ENCODE measurements at regions not wholly inside any gene's neighbourhood (a gene's known extent, or its start where the extent isn't known, plus 50 kb on each side); places are given as distances from the start of the nearest gene placed in this dataset.

DNA sequence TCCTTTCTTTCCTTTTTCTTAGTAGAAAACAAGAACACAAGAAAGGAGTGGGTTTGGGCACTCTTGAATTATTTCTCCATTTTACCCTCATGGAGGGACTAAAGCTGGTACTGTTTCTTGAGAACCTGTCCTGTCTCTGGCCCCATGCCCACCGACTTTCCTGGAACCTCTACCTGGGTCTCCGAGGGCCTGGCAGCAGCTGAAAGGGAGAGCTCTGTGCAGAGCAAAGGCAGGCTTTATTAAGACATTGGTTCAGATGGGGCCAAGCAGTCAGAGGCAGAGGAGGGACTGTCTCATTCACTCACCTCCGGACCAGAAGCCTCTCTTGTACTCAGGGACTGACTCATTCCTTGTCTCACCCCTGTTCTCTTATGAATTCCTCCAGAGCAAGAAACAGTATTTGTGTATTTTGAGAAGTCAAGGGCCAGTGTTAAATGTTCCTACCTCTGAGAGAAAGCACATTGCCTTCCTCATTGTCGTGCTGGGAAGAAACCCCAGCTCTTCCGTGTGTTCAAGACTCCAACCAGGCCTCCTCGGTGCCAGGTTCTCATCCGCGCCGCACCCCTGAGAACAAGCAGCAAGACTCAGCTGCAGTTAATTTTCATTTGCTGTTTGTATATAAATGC is 201.9 kb upstream of the NT5C1B start:
- Mint-ChIP-seq H3K27me3 (no peaks in the 10 kb centered on the region), H3K4me1 (peaks cover 0 to 2% (median 0%) of the 10 kb centered on the region in 4 donors), H3K27ac (no peak overlapping the region), H3K4me3 (no peak overlapping the region), H3K36me3 (peaks cover 9 to 16% (median 10%) of the 10 kb centered on the region in 3 donors), H3K9me3 (peaks cover 0 to 2% (median 0%) of the 10 kb centered on the region in 9 donors)
- DNase-seq (no peak), ATAC-seq (no peak)
- POLR2A ChIA-PET = no interaction called here

DNA sequence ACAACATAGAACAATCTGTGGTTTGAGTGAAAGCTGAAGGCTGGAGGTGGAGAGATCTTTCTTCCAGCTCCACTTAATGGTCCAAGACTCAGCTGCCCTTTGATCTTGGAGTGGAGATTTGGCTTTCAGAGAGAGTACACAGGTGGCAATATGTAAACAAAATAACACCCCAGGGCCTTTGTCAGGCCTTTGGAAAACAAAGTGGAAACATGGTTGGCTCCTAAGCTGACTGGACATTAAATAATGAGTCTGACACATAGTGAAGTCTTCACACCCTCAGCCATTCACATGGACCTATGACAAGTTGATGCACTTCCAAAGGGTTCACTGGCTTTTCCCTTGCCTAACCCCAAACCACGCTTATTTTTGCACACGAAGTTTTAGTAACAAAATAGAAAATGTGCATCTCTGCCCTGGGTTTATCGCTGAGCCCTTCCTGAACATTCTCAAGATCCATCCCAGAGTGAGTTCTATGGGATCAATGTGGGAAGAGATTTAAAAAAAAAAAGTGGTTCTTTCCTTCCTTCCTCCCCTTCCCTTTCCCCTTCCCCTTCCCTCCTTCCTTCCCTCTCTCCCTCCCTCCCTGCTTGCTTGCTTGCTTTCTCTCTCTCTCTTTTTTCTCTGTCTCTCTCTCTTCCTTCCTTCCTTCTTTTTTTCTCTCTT is 201.3 kb upstream of the NT5C1B start:
- DNase-seq (no peak), ATAC-seq (no peak)
- H3K27me3 Mint-ChIP-seq = no peaks in the 10 kb centered on the region
- no peak overlapping the region for H3K27ac Mint-ChIP-seq
- peaks cover 0 to 2% (median 0%) of the 10 kb centered on the region in 4 donors for H3K4me1 Mint-ChIP-seq
- peaks cover 15 to 22% (median 16%) of the 10 kb centered on the region in 3 donors for H3K36me3 Mint-ChIP-seq
- H3K4me3 Mint-ChIP-seq = no peak overlapping the region
- H3K9me3 Mint-ChIP-seq = peaks cover 0 to 3% (median 0%) of the 10 kb centered on the region in 9 donors
- POLR2A ChIA-PET = no interaction called here

DNA sequence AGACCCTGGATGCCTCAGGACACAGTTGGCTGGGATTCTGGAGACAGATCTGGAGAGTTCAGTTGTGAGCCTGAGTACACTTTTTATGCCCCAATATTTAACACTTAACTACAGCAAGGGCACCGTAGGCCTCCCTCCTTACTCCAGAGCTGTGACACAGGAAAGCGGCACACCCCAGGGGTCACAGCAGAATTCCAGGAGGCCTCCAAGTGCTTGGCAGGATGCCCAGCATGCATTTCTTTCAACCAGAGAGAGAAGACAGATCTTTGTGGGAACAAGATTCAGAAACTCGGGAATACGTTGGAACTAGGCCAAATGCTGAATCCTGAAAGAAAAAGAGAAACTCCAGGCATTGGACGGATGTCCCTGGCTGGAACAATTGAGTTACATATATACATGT is 199.2 kb upstream of the NT5C1B start:
- no peak for DNase-seq
- no peak overlapping the region for H3K4me3 Mint-ChIP-seq
- POLR2A ChIA-PET = no interaction called here
- H3K9me3 Mint-ChIP-seq = peaks cover 0 to 13% (median 0%) of the 10 kb centered on the region in 9 donors
- no peak overlapping the region for H3K27ac Mint-ChIP-seq
- no peaks in the 10 kb centered on the region for H3K27me3 Mint-ChIP-seq
- H3K36me3 Mint-ChIP-seq = peaks cover 20 to 30% (median 24%) of the 10 kb centered on the region in 3 donors
- ATAC-seq = no peak
- H3K4me1 Mint-ChIP-seq = no peaks in the 10 kb centered on the region

DNA sequence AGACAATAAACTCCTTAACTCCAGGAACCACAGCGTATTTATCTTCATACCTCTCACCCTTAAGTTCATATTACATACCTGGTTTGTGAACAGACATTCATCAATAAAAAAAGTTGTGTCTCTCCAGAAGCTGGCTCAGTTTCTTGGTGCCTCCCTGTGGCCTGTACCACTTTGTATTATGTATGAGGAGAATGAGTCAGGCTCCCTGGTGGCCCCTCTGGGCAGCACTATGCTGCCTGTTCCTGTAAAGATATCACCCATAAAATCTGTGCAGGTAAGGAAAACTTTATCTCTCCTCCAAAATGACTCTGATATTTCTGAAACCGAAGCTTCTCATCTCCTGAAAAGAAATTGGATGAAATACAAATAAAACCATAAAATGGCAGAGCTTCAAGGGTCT is 198.4 kb upstream of the NT5C1B start:
- H3K36me3 Mint-ChIP-seq = peaks cover 22 to 35% (median 25%) of the 10 kb centered on the region in 3 donors
- no peak overlapping the region for H3K27ac Mint-ChIP-seq
- no peaks in the 10 kb centered on the region for H3K27me3 Mint-ChIP-seq
- DNase-seq (no peak), ATAC-seq (no peak)
- no peak overlapping the region for H3K4me3 Mint-ChIP-seq
- POLR2A ChIA-PET = no interaction called here
- peaks cover 0 to 13% (median 1%) of the 10 kb centered on the region in 9 donors for H3K9me3 Mint-ChIP-seq
- no peaks in the 10 kb centered on the region for H3K4me1 Mint-ChIP-seq

DNA sequence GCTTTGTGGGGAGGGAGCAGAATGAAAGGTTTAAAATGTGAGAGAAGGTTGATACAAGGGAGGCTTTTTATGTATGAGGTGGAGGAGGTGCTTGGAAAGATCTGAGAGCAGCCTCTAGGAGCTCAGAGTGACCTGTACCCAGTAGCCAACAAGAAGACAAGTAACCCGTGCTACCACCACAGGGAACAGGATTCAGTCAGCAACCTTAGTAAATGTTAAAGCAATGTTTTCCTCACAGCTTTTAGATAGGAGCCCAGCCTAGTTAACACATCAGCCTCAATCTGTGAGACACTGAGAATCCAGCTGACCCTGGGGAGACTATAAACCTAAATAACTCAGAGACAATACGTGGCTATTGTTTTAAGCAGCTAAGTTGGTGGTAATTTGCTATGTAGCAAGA is 194.9 kb upstream of the NT5C1B start:
- no peak overlapping the region for H3K4me3 Mint-ChIP-seq
- no peak for DNase-seq
- peaks cover 22 to 36% (median 23%) of the 10 kb centered on the region in 3 donors for H3K36me3 Mint-ChIP-seq
- peaks cover 0 to 13% (median 2%) of the 10 kb centered on the region in 9 donors for H3K9me3 Mint-ChIP-seq
- H3K4me1 Mint-ChIP-seq = no peaks in the 10 kb centered on the region
- no peak overlapping the region for H3K27ac Mint-ChIP-seq
- POLR2A ChIA-PET = no interaction called here
- no peak for ATAC-seq
- no peaks in the 10 kb centered on the region for H3K27me3 Mint-ChIP-seq

DNA sequence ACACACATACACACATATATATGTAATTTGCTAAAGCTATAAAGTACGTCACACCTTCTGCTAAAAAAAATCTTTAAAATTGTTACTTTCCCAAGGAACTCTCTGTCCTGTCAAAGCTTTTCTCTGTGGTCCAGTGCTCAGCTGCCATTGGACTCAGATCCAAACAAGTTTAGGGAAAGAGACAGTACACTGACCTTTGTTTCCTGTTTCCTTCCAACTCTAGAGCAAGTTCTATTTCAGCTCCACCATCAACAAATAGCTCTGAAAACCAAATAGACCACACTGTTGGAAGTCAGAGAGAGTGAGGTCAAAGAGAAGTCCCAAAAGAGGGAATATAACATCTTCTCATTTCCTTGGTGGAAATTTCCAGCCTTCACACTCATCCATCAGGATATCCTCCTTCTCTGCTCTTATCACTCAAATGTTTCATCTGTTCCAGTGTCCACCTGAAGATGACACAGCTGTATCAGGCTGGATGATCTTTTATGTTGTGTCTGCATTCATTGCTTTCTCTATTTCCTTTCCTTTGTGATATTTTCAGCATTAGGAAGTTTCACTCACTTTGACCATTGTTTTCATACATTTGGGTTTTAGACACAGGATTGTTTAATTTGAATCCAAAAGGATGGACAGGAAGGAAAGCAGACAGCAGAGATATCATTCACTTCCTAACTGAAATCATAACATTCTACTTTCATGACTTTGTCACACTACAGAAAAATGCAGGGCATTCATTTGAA is 192.3 kb upstream of the NT5C1B start:
- no peak overlapping the region for H3K4me3 Mint-ChIP-seq
- H3K27me3 Mint-ChIP-seq = no peaks in the 10 kb centered on the region
- DNase-seq = no peak
- no peak for ATAC-seq
- H3K4me1 Mint-ChIP-seq = no peaks in the 10 kb centered on the region
- POLR2A ChIA-PET = no interaction called here
- peaks cover 0 to 13% (median 2%) of the 10 kb centered on the region in 9 donors for H3K9me3 Mint-ChIP-seq
- peaks cover 17 to 26% (median 22%) of the 10 kb centered on the region in 3 donors for H3K36me3 Mint-ChIP-seq
- no peak overlapping the region for H3K27ac Mint-ChIP-seq

DNA sequence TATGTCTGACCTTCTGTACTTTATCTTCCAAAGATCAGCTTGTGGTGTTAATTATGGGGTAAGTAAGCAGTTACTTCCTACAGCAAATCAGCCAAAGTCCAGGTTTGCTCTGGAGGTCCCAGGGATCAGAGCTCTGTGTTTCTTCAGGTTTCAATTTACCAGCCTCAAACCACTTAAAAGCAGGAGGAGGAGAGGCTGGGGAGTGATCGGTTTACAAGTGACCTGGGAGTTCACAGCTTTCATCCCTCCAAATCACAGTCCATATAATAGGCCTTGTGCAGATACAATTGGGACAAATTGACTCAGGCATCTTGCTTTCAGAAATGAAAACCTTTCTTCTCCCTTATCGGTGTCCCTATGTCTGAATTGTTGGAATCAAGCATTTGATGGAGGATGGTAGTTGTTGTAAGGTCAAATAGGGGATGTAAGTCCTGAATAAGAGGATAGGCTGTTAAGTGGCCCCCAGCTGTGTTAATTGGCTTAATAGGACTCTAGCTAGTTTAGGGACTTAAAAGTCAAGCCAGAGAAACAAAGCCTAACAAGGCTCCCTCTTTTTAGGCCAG is 188.0 kb upstream of the NT5C1B start:
- DNase-seq = no peak
- H3K27ac Mint-ChIP-seq = no peak overlapping the region
- no peak for ATAC-seq
- no peaks in the 10 kb centered on the region for H3K4me1 Mint-ChIP-seq
- H3K36me3 Mint-ChIP-seq = peaks cover 5 to 16% (median 5%) of the 10 kb centered on the region in 3 donors
- no peaks in the 10 kb centered on the region for H3K27me3 Mint-ChIP-seq
- H3K9me3 Mint-ChIP-seq = peaks cover 0 to 8% (median 0%) of the 10 kb centered on the region in 9 donors
- POLR2A ChIA-PET = no interaction called here
- H3K4me3 Mint-ChIP-seq = no peak overlapping the region

DNA sequence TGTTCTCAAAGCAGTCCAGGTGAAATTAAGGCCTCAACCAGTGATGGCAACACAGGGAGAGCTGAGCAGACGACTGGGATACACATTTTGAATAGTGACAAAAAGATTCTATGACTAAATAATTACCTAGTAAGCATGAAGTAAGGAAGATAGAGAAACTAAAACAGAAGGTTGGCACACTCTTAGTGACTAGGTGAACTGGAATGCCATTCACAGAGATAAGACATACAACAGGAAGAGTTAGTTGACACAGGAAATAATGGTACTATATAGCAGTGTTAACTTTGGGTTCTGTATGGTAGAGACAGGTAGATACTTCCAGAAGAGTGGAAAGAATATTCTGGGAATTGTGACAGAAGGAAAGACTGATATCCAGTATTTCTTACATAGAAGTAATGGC is 181.8 kb upstream of the NT5C1B start:
- Mint-ChIP-seq H3K4me1 (no peaks in the 10 kb centered on the region), H3K9me3 (peaks cover 3 to 29% (median 19%) of the 10 kb centered on the region in 9 donors), H3K27ac (no peak overlapping the region), H3K36me3 (peaks cover 21 to 39% (median 27%) of the 10 kb centered on the region in 3 donors), H3K4me3 (no peak overlapping the region), H3K27me3 (no peaks in the 10 kb centered on the region)
- ATAC-seq (no peak), DNase-seq (no peak)
- POLR2A ChIA-PET = interaction anchor here (0.7 kb wide), 1 partner anchor 45 kb away, joined by 4 read pairs; no protein-coding TSS in a partner anchor

DNA sequence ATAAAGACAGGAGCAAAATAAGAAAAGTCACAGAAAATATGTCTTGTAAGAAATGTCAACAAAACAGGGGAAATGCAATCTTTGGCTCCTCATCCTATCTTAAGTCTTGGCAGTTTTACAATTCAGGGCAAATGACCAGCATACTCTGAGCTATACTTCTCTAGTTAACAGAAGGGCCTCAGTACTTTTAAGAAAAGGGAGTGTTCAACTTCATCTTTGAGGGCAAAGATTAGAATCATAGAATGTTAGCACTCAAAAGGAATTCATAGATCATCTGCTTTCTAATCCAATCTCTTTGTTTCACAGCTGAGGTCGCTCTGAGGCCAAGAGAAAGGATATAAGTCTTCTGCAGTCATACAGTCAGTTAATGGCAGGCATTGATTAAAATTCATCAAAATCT is 174.0 kb upstream of the NT5C1B start:
- Mint-ChIP-seq H3K9me3 (peaks cover 5 to 25% (median 11%) of the 10 kb centered on the region in 9 donors), H3K36me3 (peaks cover 20 to 34% (median 30%) of the 10 kb centered on the region in 3 donors), H3K27ac (peak overlapping the region in 1 of 10 donors; percentile 43), H3K27me3 (no peaks in the 10 kb centered on the region), H3K4me3 (no peak overlapping the region), H3K4me1 (no peaks in the 10 kb centered on the region)
- POLR2A ChIA-PET = no interaction called here
- DNase-seq (no peak), ATAC-seq (no peak)

DNA sequence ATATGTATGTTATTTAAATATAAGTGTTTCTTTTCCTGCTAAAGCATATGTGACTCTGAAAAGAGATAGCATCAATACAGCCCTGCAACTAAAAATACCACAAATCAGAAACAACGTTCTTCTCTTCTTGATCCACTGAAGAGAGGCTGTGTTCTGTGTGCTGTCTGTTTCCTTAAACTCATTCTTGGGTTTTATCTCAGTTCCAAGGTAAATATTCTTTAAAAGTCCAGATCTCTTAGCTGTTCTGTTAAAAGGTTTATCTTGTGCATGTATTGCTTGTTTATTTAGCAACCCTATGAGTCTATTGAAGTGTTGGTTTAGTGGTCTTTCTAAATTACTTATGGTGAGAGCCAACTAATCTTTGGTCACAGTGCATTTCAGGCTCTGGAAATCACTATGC is 173.3 kb upstream of the NT5C1B start:
- ATAC-seq = no peak
- no peak overlapping the region for H3K4me3 Mint-ChIP-seq
- POLR2A ChIA-PET = no interaction called here
- no peaks in the 10 kb centered on the region for H3K27me3 Mint-ChIP-seq
- no peaks in the 10 kb centered on the region for H3K4me1 Mint-ChIP-seq
- peaks cover 24 to 36% (median 28%) of the 10 kb centered on the region in 3 donors for H3K36me3 Mint-ChIP-seq
- DNase-seq = no peak
- H3K9me3 Mint-ChIP-seq = peaks cover 0 to 18% (median 8%) of the 10 kb centered on the region in 9 donors
- no peak overlapping the region for H3K27ac Mint-ChIP-seq

DNA sequence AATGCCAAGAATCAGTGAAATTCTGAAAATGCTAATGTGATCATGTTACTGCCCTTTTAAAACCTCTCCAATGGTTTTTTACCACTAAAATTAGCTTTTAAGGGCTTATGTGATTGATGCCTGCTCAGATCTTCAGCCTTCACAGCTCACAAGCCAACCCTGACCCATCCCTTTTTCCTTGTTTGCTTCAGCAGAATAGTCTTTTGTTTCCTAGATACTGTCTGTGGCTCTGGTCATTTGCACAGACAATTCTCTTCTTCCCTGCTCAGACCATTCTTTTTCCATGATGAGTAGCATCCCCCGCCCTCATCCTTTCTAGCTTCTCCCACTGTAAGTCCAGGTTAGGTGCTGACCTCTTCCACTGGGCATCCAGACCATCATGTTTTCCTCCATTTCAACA is 164.9 kb upstream of the NT5C1B start:
- ATAC-seq = no peak
- DNase-seq = no peak
- POLR2A ChIA-PET = no interaction called here
- Mint-ChIP-seq H3K9me3 (peaks cover 0 to 5% (median 3%) of the 10 kb centered on the region in 9 donors), H3K4me3 (no peak overlapping the region), H3K27ac (no peak overlapping the region), H3K27me3 (no peaks in the 10 kb centered on the region), H3K36me3 (peaks cover 10 to 11% (median 11%) of the 10 kb centered on the region in 3 donors), H3K4me1 (no peaks in the 10 kb centered on the region)

DNA sequence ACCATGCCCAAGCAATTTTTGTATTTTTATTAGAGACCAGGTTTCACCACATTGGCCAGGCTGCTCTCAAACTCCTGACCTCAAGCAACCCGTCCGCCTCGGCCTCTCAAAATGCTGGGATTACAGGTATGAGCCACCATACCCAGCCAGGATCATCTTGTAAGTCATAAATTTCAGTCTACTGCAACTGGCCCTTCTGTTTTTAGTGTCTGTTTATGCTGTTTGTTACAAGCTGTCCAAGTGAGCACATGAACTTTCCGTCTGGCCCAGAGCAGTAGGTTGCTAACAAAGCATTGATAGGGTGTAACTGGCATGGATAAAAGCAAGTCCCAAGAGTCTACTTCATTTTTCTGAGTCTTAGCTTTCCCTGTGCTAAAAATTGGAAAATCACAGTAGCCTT is 164.4 kb upstream of the NT5C1B start:
- no peaks in the 10 kb centered on the region for H3K27me3 Mint-ChIP-seq
- no peak for ATAC-seq
- peaks cover 6 to 10% (median 8%) of the 10 kb centered on the region in 3 donors for H3K36me3 Mint-ChIP-seq
- no peaks in the 10 kb centered on the region for H3K4me1 Mint-ChIP-seq
- no peak overlapping the region for H3K27ac Mint-ChIP-seq
- H3K4me3 Mint-ChIP-seq = no peak overlapping the region
- peaks cover 0 to 2% (median 0%) of the 10 kb centered on the region in 9 donors for H3K9me3 Mint-ChIP-seq
- no peak for DNase-seq
- POLR2A ChIA-PET = no interaction called here

Measured in naive thymus-derived CD8-positive, alpha-beta T cell (primary cell).